ENCODE measurements at regions not wholly inside any gene's neighbourhood (a gene's known extent, or its start where the extent isn't known, plus 50 kb on each side); places are given as distances from the start of the nearest gene placed in this dataset.

DNA sequence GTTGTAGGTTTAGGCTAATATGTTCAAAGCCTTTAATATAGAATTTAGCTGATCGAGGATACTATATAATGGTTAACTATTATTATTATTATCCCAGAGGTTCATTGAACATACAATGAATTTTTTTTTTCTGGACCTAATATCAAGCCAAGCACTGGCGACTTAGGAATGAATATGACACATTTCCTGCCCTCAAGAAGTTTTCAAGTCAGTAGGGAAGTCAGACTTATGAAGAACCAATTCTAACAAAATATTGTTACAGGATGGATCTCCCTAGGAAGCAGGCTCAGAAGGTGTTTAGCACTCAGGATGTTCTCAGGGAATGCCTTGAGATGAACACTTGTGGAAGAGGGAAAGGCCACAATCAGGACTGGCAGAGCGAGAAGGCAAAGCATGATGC is 211.8 kb upstream of the FGGY start:
- Histone ChIP-seq H3K9me3 (no peaks in the 10 kb centered on the region), H3K36me3 (replicated peaks in 1 of 2; ENCODE audit: insufficient read depth in 1 of 2, low read depth in 2 of 2) (no peaks in the 10 kb centered on the region), H3K27me3 (no peaks in the 10 kb centered on the region), H3K4me1 (peaks cover 11% of the 10 kb centered on the region), H3K4me3 (no peak overlapping the region), H3K27ac (no peak overlapping the region)
- intact Hi-C loops (cut with DNase I), result no loop called here
- no peak for ATAC-seq
- no peak for DNase-seq
- TF ChIP-seq POLR2A (IDR thresholded peaks at IDR 0.05), result no peak
- TF ChIP-seq, protein P1, sequence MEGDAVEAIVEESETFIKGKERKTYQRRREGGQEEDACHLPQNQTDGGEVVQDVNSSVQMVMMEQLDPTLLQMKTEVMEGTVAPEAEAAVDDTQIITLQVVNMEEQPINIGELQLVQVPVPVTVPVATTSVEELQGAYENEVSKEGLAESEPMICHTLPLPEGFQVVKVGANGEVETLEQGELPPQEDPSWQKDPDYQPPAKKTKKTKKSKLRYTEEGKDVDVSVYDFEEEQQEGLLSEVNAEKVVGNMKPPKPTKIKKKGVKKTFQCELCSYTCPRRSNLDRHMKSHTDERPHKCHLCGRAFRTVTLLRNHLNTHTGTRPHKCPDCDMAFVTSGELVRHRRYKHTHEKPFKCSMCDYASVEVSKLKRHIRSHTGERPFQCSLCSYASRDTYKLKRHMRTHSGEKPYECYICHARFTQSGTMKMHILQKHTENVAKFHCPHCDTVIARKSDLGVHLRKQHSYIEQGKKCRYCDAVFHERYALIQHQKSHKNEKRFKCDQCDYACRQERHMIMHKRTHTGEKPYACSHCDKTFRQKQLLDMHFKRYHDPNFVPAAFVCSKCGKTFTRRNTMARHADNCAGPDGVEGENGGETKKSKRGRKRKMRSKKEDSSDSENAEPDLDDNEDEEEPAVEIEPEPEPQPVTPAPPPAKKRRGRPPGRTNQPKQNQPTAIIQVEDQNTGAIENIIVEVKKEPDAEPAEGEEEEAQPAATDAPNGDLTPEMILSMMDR (IDR thresholded peaks at IDR 0.05), result no peak
- WGBS, 2 donors, result 87 to 95% methylated on average over 3 of the region's 3 CpGs

DNA sequence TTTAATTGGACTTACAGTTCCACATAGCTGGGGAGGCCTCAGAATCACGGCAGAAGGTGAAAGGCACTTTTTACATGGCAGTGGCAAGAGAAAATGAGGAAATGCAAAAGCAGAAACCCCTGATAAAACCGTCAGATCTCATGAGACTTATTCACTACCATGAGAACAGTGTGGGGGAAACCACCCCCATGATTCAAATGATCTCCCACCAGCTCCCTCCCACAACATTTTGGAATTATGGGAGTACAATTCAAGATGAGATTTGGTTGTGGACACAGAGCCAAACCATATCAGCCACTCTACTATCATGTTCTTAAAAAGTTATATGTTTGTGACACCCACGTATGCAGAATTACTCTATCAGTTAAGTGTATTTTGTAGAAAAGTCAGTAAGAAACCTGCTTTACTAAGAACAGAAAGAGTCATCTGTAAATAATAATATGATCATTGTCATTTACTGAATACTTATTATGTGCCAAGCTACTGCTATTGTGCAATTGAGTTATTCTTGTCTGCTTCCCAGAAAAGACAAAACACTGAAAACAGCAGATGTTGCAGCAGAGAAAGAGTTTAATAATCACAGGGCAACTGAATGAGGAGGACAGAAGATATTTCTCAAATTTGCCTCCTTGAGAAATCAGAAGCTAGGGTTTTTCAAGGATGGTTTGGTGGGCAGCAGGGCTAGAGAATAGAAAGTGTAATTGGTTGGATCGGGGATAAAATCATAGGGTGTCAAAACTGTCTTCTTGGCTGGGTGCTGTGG is 207.7 kb upstream of the FGGY start:
- ATAC-seq, result no peak
- H3K4me1 ChIP-seq, result peaks cover 11% of the 10 kb centered on the region
- H3K4me3 ChIP-seq, result no peak overlapping the region
- 82 to 93% methylated on average over 4 of the region's 4 CpGs for WGBS, 2 donors
- H3K9me3 ChIP-seq, result no peaks in the 10 kb centered on the region
- no peaks in the 10 kb centered on the region for H3K27me3 ChIP-seq
- no peaks in the 10 kb centered on the region for H3K36me3 ChIP-seq (replicated peaks in 1 of 2; ENCODE audit: insufficient read depth in 1 of 2, low read depth in 2 of 2)
- intact Hi-C loops (cut with DNase I), result no loop called here
- TF ChIP-seq, protein P1 (IDR thresholded peaks at IDR 0.05), result no peak
- no peak for TF ChIP-seq POLR2A (IDR thresholded peaks at IDR 0.05)
- H3K27ac ChIP-seq, result no peak overlapping the region
- DNase-seq, result no peak

DNA sequence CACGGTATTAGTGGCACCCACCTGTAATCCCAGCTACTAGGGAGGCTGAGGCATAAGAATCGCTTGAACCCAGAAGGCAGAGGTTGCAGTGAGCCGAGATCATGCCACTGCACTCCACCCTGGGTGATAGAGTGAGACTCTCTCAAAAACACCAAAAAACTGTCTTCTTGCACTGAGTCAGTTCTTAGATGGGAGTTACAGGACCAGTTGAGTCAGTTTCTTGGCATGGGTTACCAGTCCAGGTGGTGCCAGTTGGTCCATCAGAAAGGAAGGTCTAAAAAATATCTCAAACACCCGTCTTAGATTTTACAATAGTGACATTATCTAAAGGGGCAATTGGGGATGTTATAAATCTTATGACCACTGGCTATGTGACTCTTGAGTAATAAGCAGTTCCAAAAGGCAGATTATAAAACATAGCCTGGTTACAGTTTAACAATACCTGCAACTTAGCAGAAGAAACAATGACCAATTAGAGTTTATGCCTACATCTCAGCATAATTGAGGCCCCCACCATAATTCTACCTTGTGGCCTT is 206.9 kb upstream of the FGGY start:
- Histone ChIP-seq H3K27ac (no peak overlapping the region), H3K4me1 (peaks cover 8% of the 10 kb centered on the region), H3K4me3 (no peak overlapping the region), H3K9me3 (no peaks in the 10 kb centered on the region), H3K36me3 (replicated peaks in 1 of 2; ENCODE audit: insufficient read depth in 1 of 2, low read depth in 2 of 2) (no peaks in the 10 kb centered on the region), H3K27me3 (no peaks in the 10 kb centered on the region)
- DNase-seq (no peak), ATAC-seq (no peak)
- 74 to 78% methylated on average over 4 of the region's 4 CpGs for WGBS, 2 donors
- TF ChIP-seq POLR2A (IDR thresholded peaks at IDR 0.05), result no peak
- TF ChIP-seq, protein P1 (IDR thresholded peaks at IDR 0.05), result no peak
- intact Hi-C loops (cut with DNase I), result no loop called here

DNA sequence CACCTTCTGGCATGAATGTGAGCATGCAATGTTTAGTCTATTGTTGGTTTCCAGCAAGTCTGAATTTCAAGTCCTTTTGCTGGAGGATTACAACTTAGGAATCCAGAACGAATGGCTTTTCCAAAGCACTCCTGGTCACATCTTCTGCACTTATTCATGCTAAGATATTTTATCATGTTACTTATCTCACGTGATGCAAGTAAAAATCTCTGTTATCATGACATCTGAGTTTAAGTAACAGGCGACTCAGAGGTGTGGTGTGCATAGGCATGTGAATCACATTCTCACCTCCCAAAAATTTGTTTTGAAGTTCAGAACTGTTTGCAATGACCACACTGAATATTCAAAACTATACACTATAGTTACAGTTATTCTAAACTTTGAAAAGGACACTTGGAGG is 204.8 kb upstream of the FGGY start:
- TF ChIP-seq, protein P1 (IDR thresholded peaks at IDR 0.05), result no peak
- no peak for TF ChIP-seq POLR2A (IDR thresholded peaks at IDR 0.05)
- Histone ChIP-seq H3K36me3 (replicated peaks in 1 of 2; ENCODE audit: insufficient read depth in 1 of 2, low read depth in 2 of 2) (no peaks in the 10 kb centered on the region), H3K9me3 (no peaks in the 10 kb centered on the region), H3K4me3 (no peak overlapping the region), H3K27me3 (no peaks in the 10 kb centered on the region), H3K4me1 (peaks cover 8% of the 10 kb centered on the region), H3K27ac (no peak overlapping the region)
- ATAC-seq, result no peak
- DNase-seq, result no peak
- WGBS, 2 donors, result 81 to 89% methylated on average over 3 of the region's 3 CpGs
- intact Hi-C loops (cut with DNase I), result no loop called here

DNA sequence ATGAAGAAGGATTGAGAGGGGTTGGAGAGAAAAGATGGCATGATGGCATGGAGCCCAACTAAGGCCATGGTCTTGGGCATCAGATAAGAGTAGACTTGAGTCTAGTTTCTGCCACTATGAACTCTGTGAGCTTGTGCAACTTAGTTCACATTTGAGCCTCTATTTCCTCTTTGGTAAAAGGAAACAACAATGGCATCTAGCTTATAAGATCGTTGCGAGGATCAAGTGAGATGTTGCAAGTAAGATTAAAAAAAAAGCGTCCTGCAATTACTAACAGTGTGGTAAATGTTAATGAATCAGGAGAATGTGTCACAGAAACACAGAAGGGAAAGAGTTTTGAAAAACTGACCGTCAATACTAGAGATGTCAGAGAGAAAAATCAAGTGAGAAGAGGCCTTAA is 202.9 kb upstream of the FGGY start:
- no peaks in the 10 kb centered on the region for H3K9me3 ChIP-seq
- no peak overlapping the region for H3K27ac ChIP-seq
- intact Hi-C loops (cut with DNase I), result no loop called here
- no peaks in the 10 kb centered on the region for H3K27me3 ChIP-seq
- WGBS, 2 donors, result 73 to 85% methylated on average over 4 of the region's 4 CpGs
- ATAC-seq (no peak), DNase-seq (no peak)
- H3K4me3 ChIP-seq, result no peak overlapping the region
- peaks cover 8% of the 10 kb centered on the region for H3K4me1 ChIP-seq
- no peaks in the 10 kb centered on the region for H3K36me3 ChIP-seq (replicated peaks in 1 of 2; ENCODE audit: insufficient read depth in 1 of 2, low read depth in 2 of 2)
- no peak for TF ChIP-seq POLR2A (IDR thresholded peaks at IDR 0.05)
- TF ChIP-seq, protein P1 (IDR thresholded peaks at IDR 0.05), result no peak
